HEK293 (cell line): ENCODE measurements at regions not wholly inside any gene's neighbourhood (a gene's known extent, or its start where the extent isn't known, plus 50 kb on each side); places are given as distances from the start of the nearest gene placed in this dataset.

Experiments
- CTCF ChIA-PET: fragments of 350-600 bp; formaldehyde crosslinking; extraction: SDS; loops from one replicate; lab custom pipeline; 2021; ENCODE audit warnings: antibody characterized with exemption; lab: Yijun Ruan, JAX
- POLR2A ChIA-PET: fragments of 300-600 bp; formaldehyde crosslinking; extraction: SDS; loops from one replicate; lab custom pipeline; 2020; ENCODE audit warnings: antibody characterized with exemption, inconsistent platforms; lab: Yijun Ruan, JAX
- H3K27ac ChIP-seq: fragments of 200-500 bp; sonication (Bioruptor generic); 2 replicates; pipeline ENCODE4 v1.5.1; 2014; ENCODE audit warnings: low read depth, low read length, control low read depth, inconsistent platforms; ENCODE audit errors: extremely low read depth
- H3K36me3 ChIP-seq, 2 experiments: fragments of 200-500 bp in 1 of 2; sonication (Bioruptor generic) in 1 of 2; 1 replicate in 1 of 2; 2 replicates in 1 of 2; pipeline ENCODE4 v1.5.1; 2014 to 2017; ENCODE audit warnings: inconsistent platforms in 2 of 2, low read length in 2 of 2; ENCODE audit not compliant: control insufficient read depth in 2 of 2, insufficient read depth in 1 of 2
- H3K4me1 ChIP-seq: fragments of 200-500 bp; sonication (Bioruptor generic); 2 replicates; pipeline ENCODE4 v1.5.1; 2014; ENCODE audit warnings: mild to moderate bottlenecking, low read length, inconsistent platforms; ENCODE audit not compliant: control insufficient read depth, insufficient read depth
- H3K4me3 ChIP-seq: 2 replicates; pipeline ENCODE4 v1.5.1; 2011; ENCODE audit warnings: low read depth, mild to moderate bottlenecking, control low read depth, low read length, moderate library complexity
- H3K9me3 ChIP-seq: fragments of 200-500 bp; sonication (Bioruptor generic); 2 replicates; pipeline ENCODE4 v1.5.1; 2014; ENCODE audit warnings: low read depth, low read length, inconsistent platforms; ENCODE audit not compliant: control insufficient read depth, insufficient read depth
- SP3 ChIP-seq: fragments of 450-650 bp; formaldehyde crosslinking; IDR thresholded peaks from 2 replicates; pipeline ENCODE4 v1.5.1; 2016; ENCODE audit warnings: missing biosample characterization, missing genetic modification characterization
- ZFP69B ChIP-seq: fragments of 450-650 bp; formaldehyde crosslinking; IDR thresholded peaks from 2 replicates; pipeline ENCODE4 v1.5.1; 2016; ENCODE audit warnings: missing biosample characterization, missing genetic modification characterization
- ZNF10 ChIP-seq: fragments of 450-650 bp; formaldehyde crosslinking; IDR thresholded peaks from 2 replicates; pipeline ENCODE4 v1.5.1; 2017; ENCODE audit warnings: missing biosample characterization, missing genetic modification characterization
- ZNF146 ChIP-seq: fragments of 450-650 bp; formaldehyde crosslinking; IDR thresholded peaks from 2 replicates; pipeline ENCODE4 v1.5.1; 2016; ENCODE audit warnings: missing biosample characterization, missing genetic modification characterization
- ZNF23 ChIP-seq: fragments of 450-650 bp; formaldehyde crosslinking; IDR thresholded peaks from 2 replicates; pipeline ENCODE4 v1.5.1; 2016; ENCODE audit warnings: missing biosample characterization, missing genetic modification characterization, borderline replicate concordance
- ZNF239 ChIP-seq: fragments of 450-650 bp; formaldehyde crosslinking; IDR thresholded peaks from 2 replicates; pipeline ENCODE4 v1.5.1; 2016; ENCODE audit warnings: missing biosample characterization, missing genetic modification characterization
- ZNF501 ChIP-seq: fragments of 450-650 bp; formaldehyde crosslinking; IDR thresholded peaks from 2 replicates; pipeline ENCODE4 v1.5.1; 2016; ENCODE audit warnings: missing biosample characterization, missing genetic modification characterization
- ZNF529 ChIP-seq: fragments of 450-650 bp; formaldehyde crosslinking; IDR thresholded peaks from 2 replicates; pipeline ENCODE4 v1.5.1; 2017; ENCODE audit warnings: missing genetic modification characterization, missing biosample characterization; ENCODE audit not compliant: insufficient replicate concordance
- ZNF544 ChIP-seq: fragments of 450-650 bp; formaldehyde crosslinking; IDR thresholded peaks from 2 replicates; pipeline ENCODE4 v1.5.0; 2017; ENCODE audit warnings: missing biosample characterization, missing genetic modification characterization
- ZNF555 ChIP-seq: fragments of 450-650 bp; formaldehyde crosslinking; conservative IDR thresholded peaks from 2 replicates; pipeline ENCODE4 v1.5.1; 2017; ENCODE audit warnings: missing biosample characterization, mild to moderate bottlenecking, missing genetic modification characterization, inconsistent platforms
- ZNF792 ChIP-seq: fragments of 450-650 bp; formaldehyde crosslinking; IDR thresholded peaks from 2 replicates; pipeline ENCODE4 v1.5.1; 2016; ENCODE audit warnings: missing biosample characterization, missing genetic modification characterization
- ZSCAN30 ChIP-seq: fragments of 450-650 bp; IDR thresholded peaks from 2 replicates; pipeline ENCODE4 v1.5.1; 2018; ENCODE audit warnings: missing biosample characterization, mild to moderate bottlenecking, missing genetic modification characterization, moderate library complexity
- TF ChIP-seq, protein P1 (sequence below): fragments of 450-650 bp; formaldehyde crosslinking; IDR thresholded peaks from 2 replicates; pipeline ENCODE4 v1.5.1; 2016; ENCODE audit warnings: missing biosample characterization, missing genetic modification characterization
- TF ChIP-seq, protein P2 (sequence below): fragments of 450-650 bp; formaldehyde crosslinking; IDR thresholded peaks from 2 replicates; pipeline ENCODE4 v1.5.1; 2016; ENCODE audit warnings: missing biosample characterization, missing genetic modification characterization
- TF ChIP-seq, protein P3 (sequence below): fragments of 450-650 bp; formaldehyde crosslinking; optimal IDR thresholded peaks from 2 replicates; pipeline ENCODE3; 2016; ENCODE audit warnings: missing biosample characterization, mild to moderate bottlenecking, missing genetic modification characterization
- TF ChIP-seq, protein P4 (sequence below): fragments of 450-650 bp; formaldehyde crosslinking; IDR thresholded peaks from 2 replicates; pipeline ENCODE4 v1.5.1; 2017; ENCODE audit warnings: missing biosample characterization, mild to moderate bottlenecking, missing genetic modification characterization, moderate library complexity
- TF ChIP-seq, protein P5 (sequence below): fragments of 450-650 bp; formaldehyde crosslinking; IDR thresholded peaks from 2 replicates; pipeline ENCODE4 v1.5.1; 2016; ENCODE audit warnings: missing biosample characterization, missing genetic modification characterization, low read depth
- TF ChIP-seq, protein P6 (sequence below): fragments of 450-650 bp; formaldehyde crosslinking; IDR thresholded peaks from 2 replicates; pipeline ENCODE4 v1.5.1; 2016; ENCODE audit warnings: missing biosample characterization, missing genetic modification characterization
- TF ChIP-seq, protein P7 (sequence below): fragments of 450-650 bp; formaldehyde crosslinking; IDR thresholded peaks from 2 replicates; pipeline ENCODE4 v1.5.1; 2016; ENCODE audit warnings: missing biosample characterization, missing genetic modification characterization

DNA sequence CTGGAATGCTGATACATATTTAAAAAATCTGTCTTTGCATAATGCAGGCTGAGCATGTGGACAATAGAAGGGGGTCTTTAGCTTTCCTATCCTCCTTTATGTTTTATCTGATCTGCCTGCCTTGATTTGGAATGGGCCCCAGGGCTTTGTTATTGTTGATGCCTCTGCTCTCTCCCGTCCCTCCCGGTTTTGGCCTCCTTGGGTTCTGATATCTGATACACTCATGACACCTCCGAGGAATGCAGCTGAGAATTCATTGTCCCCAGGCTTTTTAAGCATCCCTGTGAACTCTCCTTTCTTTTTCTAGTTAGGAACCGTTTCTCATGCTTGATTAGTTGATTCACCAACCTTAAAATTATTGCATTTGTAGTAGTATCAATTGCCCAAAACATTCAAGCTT lies 185.5 kb upstream of the RALGAPA2 start:
- Histone ChIP-seq H3K4me3 (no peak overlapping the region), H3K36me3 (no peaks in the 10 kb centered on the region), H3K27ac (no peak overlapping the region), H3K4me1 (peaks cover 3% of the 10 kb centered on the region; the same call in 1 of the 2 replicates), H3K9me3 (no peaks in the 10 kb centered on the region)
- CTCF ChIA-PET: no interaction called here
- TF ChIP-seq SP3 (tag by site-specific recombination) (no peak), ZNF555 (tag by site-specific recombination) (no peak), ZSCAN30 (tag by site-specific recombination) (no peak), ZNF10 (no peak), ZNF146 (tag by site-specific recombination) (no peak), ZNF529 (tag by site-specific recombination) (no peak), ZNF792 (tag by site-specific recombination) (no peak), ZNF23 (no peak)
- TF ChIP-seq, protein P1, sequence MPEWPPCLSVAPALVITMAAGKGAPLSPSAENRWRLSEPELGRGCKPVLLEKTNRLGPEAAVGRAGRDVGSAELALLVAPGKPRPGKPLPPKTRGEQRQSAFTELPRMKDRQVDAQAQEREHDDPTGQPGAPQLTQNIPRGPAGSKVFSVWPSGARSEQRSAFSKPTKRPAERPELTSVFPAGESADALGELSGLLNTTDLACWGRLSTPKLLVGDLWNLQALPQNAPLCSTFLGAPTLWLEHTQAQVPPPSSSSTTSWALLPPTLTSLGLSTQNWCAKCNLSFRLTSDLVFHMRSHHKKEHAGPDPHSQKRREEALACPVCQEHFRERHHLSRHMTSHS (tag by site-specific recombination): no peak
- TF ChIP-seq, protein P2, sequence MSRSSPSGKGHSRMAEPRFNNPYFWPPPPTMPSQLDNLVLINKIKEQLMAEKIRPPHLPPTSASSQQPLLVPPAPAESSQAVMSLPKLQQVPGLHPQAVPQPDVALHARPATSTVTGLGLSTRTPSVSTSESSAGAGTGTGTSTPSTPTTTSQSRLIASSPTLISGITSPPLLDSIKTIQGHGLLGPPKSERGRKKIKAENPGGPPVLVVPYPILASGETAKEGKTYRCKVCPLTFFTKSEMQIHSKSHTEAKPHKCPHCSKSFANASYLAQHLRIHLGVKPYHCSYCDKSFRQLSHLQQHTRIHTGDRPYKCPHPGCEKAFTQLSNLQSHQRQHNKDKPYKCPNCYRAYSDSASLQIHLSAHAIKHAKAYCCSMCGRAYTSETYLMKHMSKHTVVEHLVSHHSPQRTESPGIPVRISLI (tag by site-specific recombination): no peak
- TF ChIP-seq, protein P3, sequence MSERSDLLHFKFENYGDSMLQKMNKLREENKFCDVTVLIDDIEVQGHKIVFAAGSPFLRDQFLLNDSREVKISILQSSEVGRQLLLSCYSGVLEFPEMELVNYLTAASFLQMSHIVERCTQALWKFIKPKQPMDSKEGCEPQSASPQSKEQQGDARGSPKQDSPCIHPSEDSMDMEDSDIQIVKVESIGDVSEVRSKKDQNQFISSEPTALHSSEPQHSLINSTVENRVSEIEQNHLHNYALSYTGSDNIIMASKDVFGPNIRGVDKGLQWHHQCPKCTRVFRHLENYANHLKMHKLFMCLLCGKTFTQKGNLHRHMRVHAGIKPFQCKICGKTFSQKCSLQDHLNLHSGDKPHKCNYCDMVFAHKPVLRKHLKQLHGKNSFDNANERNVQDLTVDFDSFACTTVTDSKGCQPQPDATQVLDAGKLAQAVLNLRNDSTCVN (tag by site-specific recombination): no peak
- TF ChIP-seq, protein P4, sequence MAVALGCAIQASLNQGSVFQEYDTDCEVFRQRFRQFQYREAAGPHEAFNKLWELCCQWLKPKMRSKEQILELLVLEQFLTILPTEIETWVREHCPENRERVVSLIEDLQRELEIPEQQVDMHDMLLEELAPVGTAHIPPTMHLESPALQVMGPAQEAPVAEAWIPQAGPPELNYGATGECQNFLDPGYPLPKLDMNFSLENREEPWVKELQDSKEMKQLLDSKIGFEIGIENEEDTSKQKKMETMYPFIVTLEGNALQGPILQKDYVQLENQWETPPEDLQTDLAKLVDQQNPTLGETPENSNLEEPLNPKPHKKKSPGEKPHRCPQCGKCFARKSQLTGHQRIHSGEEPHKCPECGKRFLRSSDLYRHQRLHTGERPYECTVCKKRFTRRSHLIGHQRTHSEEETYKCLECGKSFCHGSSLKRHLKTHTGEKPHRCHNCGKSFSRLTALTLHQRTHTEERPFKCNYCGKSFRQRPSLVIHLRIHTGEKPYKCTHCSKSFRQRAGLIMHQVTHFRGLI: no peak
- TF ChIP-seq, protein P5, sequence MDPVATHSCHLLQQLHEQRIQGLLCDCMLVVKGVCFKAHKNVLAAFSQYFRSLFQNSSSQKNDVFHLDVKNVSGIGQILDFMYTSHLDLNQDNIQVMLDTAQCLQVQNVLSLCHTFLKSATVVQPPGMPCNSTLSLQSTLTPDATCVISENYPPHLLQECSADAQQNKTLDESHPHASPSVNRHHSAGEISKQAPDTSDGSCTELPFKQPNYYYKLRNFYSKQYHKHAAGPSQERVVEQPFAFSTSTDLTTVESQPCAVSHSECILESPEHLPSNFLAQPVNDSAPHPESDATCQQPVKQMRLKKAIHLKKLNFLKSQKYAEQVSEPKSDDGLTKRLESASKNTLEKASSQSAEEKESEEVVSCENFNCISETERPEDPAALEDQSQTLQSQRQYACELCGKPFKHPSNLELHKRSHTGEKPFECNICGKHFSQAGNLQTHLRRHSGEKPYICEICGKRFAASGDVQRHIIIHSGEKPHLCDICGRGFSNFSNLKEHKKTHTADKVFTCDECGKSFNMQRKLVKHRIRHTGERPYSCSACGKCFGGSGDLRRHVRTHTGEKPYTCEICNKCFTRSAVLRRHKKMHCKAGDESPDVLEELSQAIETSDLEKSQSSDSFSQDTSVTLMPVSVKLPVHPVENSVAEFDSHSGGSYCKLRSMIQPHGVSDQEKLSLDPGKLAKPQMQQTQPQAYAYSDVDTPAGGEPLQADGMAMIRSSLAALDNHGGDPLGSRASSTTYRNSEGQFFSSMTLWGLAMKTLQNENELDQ (tag by site-specific recombination): no peak
- POLR2A ChIA-PET: no interaction called here

DNA sequence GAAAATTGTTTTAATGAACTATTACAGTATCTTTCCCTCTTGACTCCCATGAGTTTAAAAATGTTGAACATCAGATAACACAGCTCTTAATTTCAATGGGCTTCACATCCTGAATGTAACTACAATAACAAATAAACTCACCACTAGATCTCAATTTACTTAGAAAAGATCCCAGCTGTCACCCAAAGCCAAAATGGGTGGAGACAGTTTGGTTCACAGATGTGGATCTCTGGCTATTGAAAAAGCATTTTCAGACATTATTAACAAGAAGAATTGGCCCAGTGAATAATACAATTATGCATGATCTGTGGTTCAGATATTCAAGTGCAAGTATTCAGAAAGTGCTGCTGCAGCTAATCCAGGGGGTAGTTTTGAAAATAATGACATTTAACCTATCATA lies 184.7 kb upstream of the RALGAPA2 start:
- TF ChIP-seq ZNF501 (tag by site-specific recombination) (no peak), ZNF544 (tag by site-specific recombination) (no peak), ZFP69B (no peak), ZNF792 (tag by site-specific recombination) (no peak), ZNF239 (no peak)
- TF ChIP-seq, protein P6, sequence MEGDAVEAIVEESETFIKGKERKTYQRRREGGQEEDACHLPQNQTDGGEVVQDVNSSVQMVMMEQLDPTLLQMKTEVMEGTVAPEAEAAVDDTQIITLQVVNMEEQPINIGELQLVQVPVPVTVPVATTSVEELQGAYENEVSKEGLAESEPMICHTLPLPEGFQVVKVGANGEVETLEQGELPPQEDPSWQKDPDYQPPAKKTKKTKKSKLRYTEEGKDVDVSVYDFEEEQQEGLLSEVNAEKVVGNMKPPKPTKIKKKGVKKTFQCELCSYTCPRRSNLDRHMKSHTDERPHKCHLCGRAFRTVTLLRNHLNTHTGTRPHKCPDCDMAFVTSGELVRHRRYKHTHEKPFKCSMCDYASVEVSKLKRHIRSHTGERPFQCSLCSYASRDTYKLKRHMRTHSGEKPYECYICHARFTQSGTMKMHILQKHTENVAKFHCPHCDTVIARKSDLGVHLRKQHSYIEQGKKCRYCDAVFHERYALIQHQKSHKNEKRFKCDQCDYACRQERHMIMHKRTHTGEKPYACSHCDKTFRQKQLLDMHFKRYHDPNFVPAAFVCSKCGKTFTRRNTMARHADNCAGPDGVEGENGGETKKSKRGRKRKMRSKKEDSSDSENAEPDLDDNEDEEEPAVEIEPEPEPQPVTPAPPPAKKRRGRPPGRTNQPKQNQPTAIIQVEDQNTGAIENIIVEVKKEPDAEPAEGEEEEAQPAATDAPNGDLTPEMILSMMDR: no peak
- TF ChIP-seq, protein P7, sequence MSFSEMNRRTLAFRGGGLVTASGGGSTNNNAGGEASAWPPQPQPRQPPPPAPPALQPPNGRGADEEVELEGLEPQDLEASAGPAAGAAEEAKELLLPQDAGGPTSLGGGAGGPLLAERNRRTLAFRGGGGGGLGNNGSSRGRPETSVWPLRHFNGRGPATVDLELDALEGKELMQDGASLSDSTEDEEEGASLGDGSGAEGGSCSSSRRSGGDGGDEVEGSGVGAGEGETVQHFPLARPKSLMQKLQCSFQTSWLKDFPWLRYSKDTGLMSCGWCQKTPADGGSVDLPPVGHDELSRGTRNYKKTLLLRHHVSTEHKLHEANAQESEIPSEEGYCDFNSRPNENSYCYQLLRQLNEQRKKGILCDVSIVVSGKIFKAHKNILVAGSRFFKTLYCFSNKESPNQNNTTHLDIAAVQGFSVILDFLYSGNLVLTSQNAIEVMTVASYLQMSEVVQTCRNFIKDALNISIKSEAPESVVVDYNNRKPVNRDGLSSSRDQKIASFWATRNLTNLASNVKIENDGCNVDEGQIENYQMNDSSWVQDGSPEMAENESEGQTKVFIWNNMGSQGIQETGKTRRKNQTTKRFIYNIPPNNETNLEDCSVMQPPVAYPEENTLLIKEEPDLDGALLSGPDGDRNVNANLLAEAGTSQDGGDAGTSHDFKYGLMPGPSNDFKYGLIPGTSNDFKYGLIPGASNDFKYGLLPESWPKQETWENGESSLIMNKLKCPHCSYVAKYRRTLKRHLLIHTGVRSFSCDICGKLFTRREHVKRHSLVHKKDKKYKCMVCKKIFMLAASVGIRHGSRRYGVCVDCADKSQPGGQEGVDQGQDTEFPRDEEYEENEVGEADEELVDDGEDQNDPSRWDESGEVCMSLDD (tag by site-specific recombination): no peak
- TF ChIP-seq, protein P5 (tag by site-specific recombination): no peak
- TF ChIP-seq, all 188 proteins: peak for 0
- Histone ChIP-seq H3K9me3 (no peaks in the 10 kb centered on the region), H3K4me3 (no peak overlapping the region), H3K27ac (no peak overlapping the region), H3K4me1 (peaks cover 3% of the 10 kb centered on the region; the same call in 1 of the 2 replicates), H3K36me3 (no peaks in the 10 kb centered on the region)
- POLR2A ChIA-PET: no interaction called here
- CTCF ChIA-PET: no interaction called here
